ENCODE measurements at regions not wholly inside any gene's neighbourhood (a gene's known extent, or its start where the extent isn't known, plus 50 kb on each side); places are given as distances from the start of the nearest gene placed in this dataset.

GRCh38 chr15:61519296-61519695, 290.2 kb upstream of the RORA start:
- no peak for DNase-seq
- TF ChIP-seq CTCF (IDR thresholded peaks at IDR 0.05; ENCODE audit: low read depth, low read length): no peak
- Histone ChIP-seq H3K36me3 (no peaks in the 10 kb centered on the region), H3K27ac (no peak overlapping the region), H3K27me3 (ENCODE audit: insufficient read depth, low read depth, severe bottlenecking) (no peaks in the 10 kb centered on the region), H3K4me3 (ENCODE audit: low read depth, low read length) (no peak overlapping the region), H3K9me3 (ENCODE audit: severe bottlenecking) (no peaks in the 10 kb centered on the region)

- no peak for DNase-seq
- H3K4me3 ChIP-seq (ENCODE audit: low read depth, low read length): no peak overlapping the region
- TF ChIP-seq CTCF (IDR thresholded peaks at IDR 0.05; ENCODE audit: low read depth, low read length): no peak
Observed at GRCh38 chr15:61518191-61518950, 289.3 kb upstream of the RORA start.

DNA sequence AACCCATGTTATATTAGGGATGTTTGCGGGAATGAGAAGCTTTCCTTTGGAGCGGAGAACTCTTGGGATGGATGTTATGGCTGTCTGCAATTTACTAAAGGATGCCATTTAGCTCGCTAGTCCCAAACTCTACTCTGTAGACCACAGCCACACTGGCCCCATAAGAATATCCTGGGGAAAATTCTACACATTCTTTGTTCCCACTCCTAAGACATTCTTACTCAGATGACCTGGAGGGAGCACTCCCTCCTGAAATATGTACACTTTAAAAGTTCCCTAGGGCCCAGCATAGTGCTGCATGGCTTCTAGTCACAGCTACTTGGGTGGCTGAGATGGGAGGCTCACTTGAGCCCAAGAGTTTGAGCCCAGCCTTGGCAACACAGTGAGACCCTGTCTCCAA, 288.7 kb upstream of the RORA start:
- Histone ChIP-seq H3K9me3 (ENCODE audit: severe bottlenecking) (no peaks in the 10 kb centered on the region), H3K27ac (no peak overlapping the region), H3K27me3 (ENCODE audit: insufficient read depth, low read depth, severe bottlenecking) (no peaks in the 10 kb centered on the region), H3K36me3 (no peaks in the 10 kb centered on the region), H3K4me3 (ENCODE audit: low read depth, low read length) (no peak overlapping the region)
- no peak for DNase-seq
- TF ChIP-seq CTCF (IDR thresholded peaks at IDR 0.05; ENCODE audit: low read depth, low read length): no peak

More at GRCh38 chr15:61518191-61518950, 289.3 kb upstream of the RORA start:
- H3K36me3 ChIP-seq: no peaks in the 10 kb centered on the region
- H3K27ac ChIP-seq: no peak overlapping the region
- H3K27me3 ChIP-seq (ENCODE audit: insufficient read depth, low read depth, severe bottlenecking): no peaks in the 10 kb centered on the region
- no peaks in the 10 kb centered on the region for H3K9me3 ChIP-seq (ENCODE audit: severe bottlenecking)

DNA sequence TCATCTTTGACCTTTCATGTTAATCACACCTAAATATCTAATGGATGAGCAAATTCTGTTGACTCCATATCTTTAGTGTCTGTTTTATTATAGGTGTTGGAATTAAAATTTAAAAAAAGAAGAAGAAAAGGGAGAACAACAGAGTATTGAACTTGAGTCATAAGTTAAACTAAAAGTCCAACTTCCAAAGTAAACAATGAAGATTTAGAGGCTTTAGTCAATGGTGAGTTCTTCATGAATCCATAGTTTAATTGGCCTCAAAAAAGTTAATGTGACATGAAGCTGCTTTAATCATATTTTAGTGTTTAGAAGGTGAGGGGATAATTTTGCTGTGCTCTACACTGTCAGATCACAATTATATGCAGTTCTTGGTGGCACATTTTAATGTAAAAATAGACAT, 288.2 kb upstream of the RORA start:
- Histone ChIP-seq H3K27me3 (ENCODE audit: insufficient read depth, low read depth, severe bottlenecking) (no peaks in the 10 kb centered on the region), H3K4me3 (ENCODE audit: low read depth, low read length) (no peak overlapping the region), H3K36me3 (no peaks in the 10 kb centered on the region), H3K27ac (no peak overlapping the region), H3K9me3 (ENCODE audit: severe bottlenecking) (no peaks in the 10 kb centered on the region)
- no peak for TF ChIP-seq CTCF (IDR thresholded peaks at IDR 0.05; ENCODE audit: low read depth, low read length)
- DNase-seq: no peak

DNA sequence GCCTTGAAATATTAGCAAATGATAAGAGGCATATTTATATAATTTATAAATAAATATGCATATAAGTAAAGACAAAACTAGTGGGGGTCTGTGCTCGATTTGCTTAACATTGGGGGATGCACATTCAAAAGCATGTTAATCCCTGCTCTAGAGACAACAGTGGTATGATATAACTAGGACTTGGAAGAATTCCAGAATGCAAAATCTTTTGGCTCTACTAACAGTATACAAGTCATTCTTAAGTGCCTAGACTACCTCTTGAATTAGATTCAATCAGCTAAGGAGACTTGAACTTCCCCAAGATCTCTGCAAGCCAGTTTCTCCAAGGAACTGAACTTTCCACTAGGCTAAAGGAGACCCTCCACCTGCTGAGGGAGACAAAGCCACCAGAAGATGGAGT, 282.7 kb upstream of the RORA start:
- DNase-seq: no peak
- no peak for TF ChIP-seq CTCF (IDR thresholded peaks at IDR 0.05; ENCODE audit: low read depth, low read length)
- H3K4me3 ChIP-seq (ENCODE audit: low read depth, low read length): no peak overlapping the region

DNA sequence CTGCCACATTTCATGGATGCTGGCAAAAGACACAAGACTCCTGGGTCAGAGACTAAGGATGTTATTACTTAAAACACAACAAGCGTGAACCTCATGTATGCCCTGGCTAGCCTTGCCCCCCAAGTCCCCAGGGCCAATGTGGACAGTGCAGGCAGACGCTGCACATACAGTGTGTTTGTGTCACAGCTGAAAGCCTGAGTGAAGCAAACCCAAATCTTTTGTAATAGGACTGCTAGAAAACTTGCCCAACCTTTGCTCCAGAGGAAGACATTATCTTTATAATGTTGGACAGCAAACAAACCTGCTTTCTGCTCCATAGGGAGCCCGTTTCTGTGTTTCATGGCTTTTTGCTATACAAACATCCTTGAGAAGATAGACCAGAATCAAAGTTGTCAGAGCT, 282.0 kb upstream of the RORA start:
- H3K4me3 ChIP-seq (ENCODE audit: low read depth, low read length): no peak overlapping the region
- no peaks in the 10 kb centered on the region for H3K9me3 ChIP-seq (ENCODE audit: severe bottlenecking)
- no peak overlapping the region for H3K27ac ChIP-seq
- no peaks in the 10 kb centered on the region for H3K27me3 ChIP-seq (ENCODE audit: insufficient read depth, low read depth, severe bottlenecking)
- DNase-seq: no peak
- TF ChIP-seq CTCF (IDR thresholded peaks at IDR 0.05; ENCODE audit: low read depth, low read length): no peak
- H3K36me3 ChIP-seq: no peaks in the 10 kb centered on the region

More for the DNA sequence above, 282.7 kb upstream of the RORA start:
- H3K27me3 ChIP-seq (ENCODE audit: insufficient read depth, low read depth, severe bottlenecking): no peaks in the 10 kb centered on the region
- H3K9me3 ChIP-seq (ENCODE audit: severe bottlenecking): no peaks in the 10 kb centered on the region
- no peaks in the 10 kb centered on the region for H3K36me3 ChIP-seq
- no peak overlapping the region for H3K27ac ChIP-seq

All from WERI-Rb-1 (cell line).